ENCODE measurements at regions not wholly inside any gene's neighbourhood (a gene's known extent, or its start where the extent isn't known, plus 50 kb on each side); places are given as distances from the start of the nearest gene placed in this dataset.

DNA sequence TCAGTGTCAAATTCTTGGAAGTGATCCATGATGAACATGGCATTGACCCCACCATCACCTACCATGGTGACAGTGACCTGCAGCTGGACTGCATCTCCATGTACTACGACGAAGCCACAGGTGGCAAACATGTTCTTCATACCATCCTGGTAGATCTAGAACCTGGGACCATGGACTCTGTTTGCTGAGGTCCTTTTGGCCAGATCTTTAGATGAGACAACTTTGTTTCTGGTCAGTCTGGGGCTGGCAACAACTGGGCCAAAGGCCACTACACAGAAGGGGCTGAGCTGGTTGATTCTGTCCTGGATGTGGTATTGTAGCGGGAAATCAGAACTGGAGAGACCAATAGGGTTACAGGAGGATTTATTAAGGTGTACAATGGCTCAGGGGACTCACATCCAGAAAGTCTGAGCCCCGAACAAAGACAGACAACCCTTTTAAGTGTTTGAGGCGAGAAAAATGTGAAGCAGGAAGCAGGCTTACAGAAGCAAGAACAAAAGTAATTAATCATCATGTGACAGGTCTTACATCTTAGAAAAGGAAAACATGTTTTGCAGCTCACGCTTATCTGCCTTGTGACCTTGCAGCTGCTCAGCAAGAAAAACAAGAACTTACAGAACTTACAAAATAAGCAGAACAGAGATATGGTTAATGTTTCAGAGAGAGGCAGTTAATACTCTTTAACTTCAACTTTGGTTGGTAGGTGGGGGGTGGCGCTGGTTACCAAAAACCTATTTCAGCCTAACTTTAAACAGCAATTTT is 58.8 kb upstream of the MOCS1 start:
- DNase-seq (ENCODE audit: low read depth in 2 of 2): no peak
